ENCODE measurements at regions not wholly inside any gene's neighbourhood (a gene's known extent, or its start where the extent isn't known, plus 50 kb on each side); places are given as distances from the start of the nearest gene placed in this dataset.

DNA sequence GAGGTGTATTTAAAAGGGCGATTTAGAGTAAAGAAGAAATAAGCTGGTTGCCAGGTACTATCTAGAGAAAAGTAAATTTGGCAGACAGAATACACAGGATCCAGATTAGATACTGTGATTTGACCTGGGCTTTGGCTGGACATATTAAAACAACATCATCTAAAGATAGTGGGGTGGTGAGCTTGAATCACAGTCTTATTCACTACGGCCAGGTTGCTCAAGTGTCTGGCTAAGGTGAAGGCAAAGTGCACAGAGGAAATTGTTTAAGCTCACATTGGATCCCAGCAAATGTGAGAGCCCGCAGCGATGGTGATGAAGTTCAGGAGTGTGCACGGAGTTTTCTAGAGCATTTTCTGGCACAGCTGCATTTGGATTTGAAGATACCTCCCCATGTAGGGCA lies 398.2 kb upstream of the MEF2C start:
- H3K27ac ChIP-seq: no peak overlapping the region
- intact Hi-C loops (cut with DNase I): no loop called here
- TF ChIP-seq, protein P1, sequence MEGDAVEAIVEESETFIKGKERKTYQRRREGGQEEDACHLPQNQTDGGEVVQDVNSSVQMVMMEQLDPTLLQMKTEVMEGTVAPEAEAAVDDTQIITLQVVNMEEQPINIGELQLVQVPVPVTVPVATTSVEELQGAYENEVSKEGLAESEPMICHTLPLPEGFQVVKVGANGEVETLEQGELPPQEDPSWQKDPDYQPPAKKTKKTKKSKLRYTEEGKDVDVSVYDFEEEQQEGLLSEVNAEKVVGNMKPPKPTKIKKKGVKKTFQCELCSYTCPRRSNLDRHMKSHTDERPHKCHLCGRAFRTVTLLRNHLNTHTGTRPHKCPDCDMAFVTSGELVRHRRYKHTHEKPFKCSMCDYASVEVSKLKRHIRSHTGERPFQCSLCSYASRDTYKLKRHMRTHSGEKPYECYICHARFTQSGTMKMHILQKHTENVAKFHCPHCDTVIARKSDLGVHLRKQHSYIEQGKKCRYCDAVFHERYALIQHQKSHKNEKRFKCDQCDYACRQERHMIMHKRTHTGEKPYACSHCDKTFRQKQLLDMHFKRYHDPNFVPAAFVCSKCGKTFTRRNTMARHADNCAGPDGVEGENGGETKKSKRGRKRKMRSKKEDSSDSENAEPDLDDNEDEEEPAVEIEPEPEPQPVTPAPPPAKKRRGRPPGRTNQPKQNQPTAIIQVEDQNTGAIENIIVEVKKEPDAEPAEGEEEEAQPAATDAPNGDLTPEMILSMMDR (IDR thresholded peaks at IDR 0.05): no peak
- no peak for TF ChIP-seq POLR2A (IDR thresholded peaks at IDR 0.05)
- no peak for DNase-seq
- no peaks in the 10 kb centered on the region for H3K27me3 ChIP-seq
- H3K9me3 ChIP-seq: no peaks in the 10 kb centered on the region
- no peaks in the 10 kb centered on the region for H3K4me1 ChIP-seq
- WGBS, 2 donors: 74 to 85% methylated on average over 5 of the region's 5 CpGs
- no peaks in the 10 kb centered on the region for H3K36me3 ChIP-seq
- no peak overlapping the region for H3K4me3 ChIP-seq

DNA sequence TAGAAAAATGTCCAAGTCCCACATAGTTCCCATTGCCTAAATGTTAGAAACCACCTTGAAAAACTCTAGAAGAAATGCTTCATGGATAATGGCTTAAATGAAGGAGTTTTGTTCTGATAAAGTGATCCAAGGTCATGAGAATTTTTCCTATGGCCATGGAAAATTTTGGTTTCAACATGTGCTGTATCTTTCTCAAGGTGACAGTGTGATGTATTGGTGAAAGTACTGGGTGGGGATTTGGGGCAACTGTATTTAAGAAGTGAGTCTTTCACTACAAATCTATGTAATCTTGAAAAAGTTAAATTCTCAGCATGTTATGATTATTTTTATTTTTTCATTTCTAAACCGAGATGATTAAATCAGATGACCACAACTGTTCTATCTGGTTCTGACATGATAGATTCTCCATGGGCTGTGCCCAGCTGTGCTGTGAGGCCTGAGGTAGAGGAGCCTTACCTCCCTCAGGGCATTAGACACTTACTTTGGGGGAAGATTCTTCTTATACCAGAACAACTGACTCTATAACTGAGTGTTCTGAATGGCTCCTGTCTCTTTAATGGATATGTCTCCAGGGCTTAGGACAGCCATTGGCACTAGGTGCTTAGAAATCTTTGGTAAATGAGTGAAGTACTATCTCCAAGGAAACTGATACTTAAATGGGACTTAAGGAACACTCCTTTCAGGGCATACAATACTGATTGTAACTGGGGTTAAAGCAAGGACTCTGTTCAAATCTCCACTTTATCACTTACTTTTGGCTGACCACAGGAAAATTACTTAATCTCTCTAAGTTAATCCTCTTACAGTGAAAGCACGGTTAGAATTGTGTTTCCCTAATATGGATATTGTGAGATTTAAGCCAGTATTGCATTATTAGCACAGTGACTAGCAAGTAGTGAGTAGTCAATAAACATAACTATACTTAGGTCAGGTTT lies 397.4 kb upstream of the MEF2C start:
- DNase-seq: no peak
- WGBS, 2 donors: 44 to 51% methylated on average over 2 of the region's 2 CpGs
- no peaks in the 10 kb centered on the region for H3K4me1 ChIP-seq
- H3K36me3 ChIP-seq: no peaks in the 10 kb centered on the region
- intact Hi-C loops (cut with DNase I): no loop called here
- no peaks in the 10 kb centered on the region for H3K9me3 ChIP-seq
- TF ChIP-seq, protein P1 (IDR thresholded peaks at IDR 0.05): no peak
- no peak for TF ChIP-seq POLR2A (IDR thresholded peaks at IDR 0.05)
- H3K27ac ChIP-seq: no peak overlapping the region
- no peak overlapping the region for H3K4me3 ChIP-seq
- no peaks in the 10 kb centered on the region for H3K27me3 ChIP-seq

DNA sequence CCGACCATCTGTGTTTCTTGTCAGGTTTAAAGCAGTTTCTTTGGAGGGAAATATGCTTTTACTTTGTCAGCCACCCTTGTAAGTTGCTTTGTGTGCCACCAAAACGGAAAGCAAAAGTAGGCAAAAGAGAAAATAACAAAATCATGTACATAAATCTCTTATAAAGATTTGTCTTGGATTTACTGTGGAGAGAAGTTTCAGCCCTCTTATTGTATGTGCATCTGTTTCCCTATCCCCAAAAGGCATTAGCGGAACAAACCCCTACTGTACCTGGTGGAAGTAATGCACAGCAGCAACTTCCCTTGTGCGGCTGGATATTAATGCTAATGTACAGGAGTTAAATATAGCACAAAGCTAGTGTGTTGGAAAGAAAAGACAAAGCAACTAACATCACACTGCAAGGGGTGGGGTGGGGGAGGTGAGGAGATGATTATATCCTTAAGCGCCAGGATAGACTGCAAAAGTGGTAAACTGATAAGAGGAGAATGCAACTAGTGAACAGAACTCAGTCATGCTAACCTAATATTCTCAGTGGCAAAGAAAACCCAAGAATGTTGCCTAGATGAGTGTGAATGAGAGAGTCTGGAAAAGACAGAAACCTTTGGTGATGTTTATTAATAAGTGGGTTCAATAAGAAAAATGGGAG lies 396.5 kb upstream of the MEF2C start:
- no peak for DNase-seq
- no peak overlapping the region for H3K4me3 ChIP-seq
- H3K4me1 ChIP-seq: no peaks in the 10 kb centered on the region
- 71 to 73% methylated on average over 5 of the region's 5 CpGs for WGBS, 2 donors
- no peaks in the 10 kb centered on the region for H3K9me3 ChIP-seq
- intact Hi-C loops (cut with DNase I): no loop called here
- TF ChIP-seq, protein P1 (IDR thresholded peaks at IDR 0.05): no peak
- no peak for TF ChIP-seq POLR2A (IDR thresholded peaks at IDR 0.05)
- no peaks in the 10 kb centered on the region for H3K36me3 ChIP-seq
- H3K27ac ChIP-seq: no peak overlapping the region
- H3K27me3 ChIP-seq: no peaks in the 10 kb centered on the region

DNA sequence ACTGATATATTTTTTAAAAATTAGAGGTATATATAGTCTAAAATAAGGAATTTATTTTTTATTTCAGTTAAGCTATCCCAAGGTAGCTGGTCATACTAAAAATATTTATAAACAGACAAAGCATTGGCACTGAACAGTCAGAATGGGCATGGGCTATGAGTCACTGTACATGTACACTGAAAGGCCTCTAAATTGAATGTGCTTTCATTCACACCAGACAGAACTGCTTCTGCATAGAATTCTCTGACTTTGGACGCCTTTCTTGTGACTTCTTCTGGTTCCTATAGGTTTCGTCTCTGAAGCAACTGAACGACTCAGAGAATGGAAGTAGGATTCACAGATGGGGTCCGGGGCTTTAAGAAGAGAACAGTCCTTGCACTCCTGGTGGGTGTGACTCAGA lies 394.8 kb upstream of the MEF2C start:
- no peaks in the 10 kb centered on the region for H3K4me1 ChIP-seq
- no peak for DNase-seq
- H3K4me3 ChIP-seq: no peak overlapping the region
- no peak for TF ChIP-seq POLR2A (IDR thresholded peaks at IDR 0.05)
- TF ChIP-seq, protein P1 (IDR thresholded peaks at IDR 0.05): no peak
- H3K27me3 ChIP-seq: no peaks in the 10 kb centered on the region
- no peaks in the 10 kb centered on the region for H3K36me3 ChIP-seq
- no peak overlapping the region for H3K27ac ChIP-seq
- 79 to 82% methylated on average over 4 of the region's 4 CpGs for WGBS, 2 donors
- no peaks in the 10 kb centered on the region for H3K9me3 ChIP-seq
- intact Hi-C loops (cut with DNase I): no loop called here

DNA sequence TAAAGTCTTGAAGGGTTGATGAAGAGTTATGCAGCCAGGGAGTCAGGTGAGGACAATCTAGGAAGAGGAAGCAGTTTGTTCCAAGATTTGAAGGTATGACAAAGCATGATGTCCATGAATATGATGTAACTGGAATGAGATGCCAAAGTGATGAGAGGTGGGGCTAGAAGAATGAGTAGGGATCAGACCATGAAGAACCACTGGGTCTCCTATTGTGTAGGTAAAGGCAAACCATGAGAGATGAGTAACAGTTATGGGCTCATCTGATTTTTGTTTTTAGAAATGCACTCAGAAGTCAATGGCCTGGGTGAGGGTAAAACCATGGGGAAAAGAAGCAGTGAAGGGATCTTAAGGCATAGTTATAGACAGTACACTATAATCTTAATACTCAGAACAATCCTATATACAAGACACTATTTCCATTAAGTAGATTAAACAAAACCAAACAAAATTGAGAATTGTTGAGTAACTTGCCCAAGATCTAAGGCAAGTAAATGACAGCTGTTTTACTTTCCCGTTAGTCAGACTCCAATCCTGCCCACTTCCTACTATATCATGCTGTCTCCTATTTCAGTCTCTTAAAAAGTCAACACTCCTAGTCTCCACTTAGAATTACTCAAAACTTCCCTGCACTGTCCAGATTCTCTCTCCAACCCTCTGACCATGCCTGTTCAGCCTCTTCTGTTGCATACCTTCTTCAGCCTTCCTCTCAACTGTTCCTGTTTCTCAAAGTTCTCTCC lies 393.8 kb upstream of the MEF2C start:
- DNase-seq: no peak
- WGBS, 2 donors: 72 to 84% methylated on average over 1 of the region's 1 CpG
- Histone ChIP-seq H3K4me3 (no peak overlapping the region), H3K27me3 (no peaks in the 10 kb centered on the region), H3K4me1 (no peaks in the 10 kb centered on the region), H3K9me3 (no peaks in the 10 kb centered on the region), H3K27ac (no peak overlapping the region), H3K36me3 (no peaks in the 10 kb centered on the region)
- TF ChIP-seq POLR2A (IDR thresholded peaks at IDR 0.05): no peak
- TF ChIP-seq, protein P1 (IDR thresholded peaks at IDR 0.05): no peak
- intact Hi-C loops (cut with DNase I): no loop called here
